ENCODE measurements at regions not wholly inside any gene's neighbourhood (a gene's known extent, or its start where the extent isn't known, plus 50 kb on each side); places are given as distances from the start of the nearest gene placed in this dataset.

- Histone ChIP-seq H3K4me3 (no peak overlapping the region), H3K9me3 (no peaks in the 10 kb centered on the region), H3K27ac (no peak overlapping the region), H3K36me3 (no peaks in the 10 kb centered on the region), H3K27me3 (replicated peaks; ENCODE audit: insufficient read depth) (no peaks in the 10 kb centered on the region), H3K4me1 (replicated peaks) (no peaks in the 10 kb centered on the region)
- DNase-seq (ENCODE audit: low spot score) = no peak
- 97% methylated on average over 1 of the region's 1 CpG for WGBS
- TF ChIP-seq POLR2A (IDR thresholded peaks at IDR 0.05) (no peak), CTCF (IDR thresholded peaks at IDR 0.05) (no peak), POLR2AphosphoS5 (IDR thresholded peaks at IDR 0.05) (no peak)
- intact Hi-C loops (cut with DNase I) = no loop called here
Observed at GRCh38 chr3:144033240-144033589, 61.6 kb downstream of the DIPK2A start.

- no peak for DNase-seq (ENCODE audit: low spot score)
- TF ChIP-seq POLR2AphosphoS5 (IDR thresholded peaks at IDR 0.05) = no peak
- TF ChIP-seq POLR2A (IDR thresholded peaks at IDR 0.05) = no peak
- no peak for TF ChIP-seq CTCF (IDR thresholded peaks at IDR 0.05)
- Histone ChIP-seq H3K9me3 (no peaks in the 10 kb centered on the region), H3K27ac (no peak overlapping the region), H3K27me3 (replicated peaks; ENCODE audit: insufficient read depth) (no peaks in the 10 kb centered on the region), H3K36me3 (no peaks in the 10 kb centered on the region), H3K4me3 (no peak overlapping the region), H3K4me1 (replicated peaks) (no peaks in the 10 kb centered on the region)
- 76% methylated on average over 1 of the region's 1 CpG for WGBS
- intact Hi-C loops (cut with DNase I) = no loop called here
Observed at GRCh38 chr3:144033863-144034262, 62.2 kb downstream of the DIPK2A start.

GRCh38 chr3:144034715-144035290, 63.2 kb downstream of the DIPK2A start:
- 100% methylated on average over 2 of the region's 2 CpGs for WGBS
- Histone ChIP-seq H3K27ac (no peak overlapping the region), H3K36me3 (no peaks in the 10 kb centered on the region), H3K4me3 (no peak overlapping the region), H3K27me3 (replicated peaks; ENCODE audit: insufficient read depth) (no peaks in the 10 kb centered on the region), H3K4me1 (replicated peaks) (no peaks in the 10 kb centered on the region), H3K9me3 (no peaks in the 10 kb centered on the region)
- TF ChIP-seq POLR2AphosphoS5 (IDR thresholded peaks at IDR 0.05) (no peak), POLR2A (IDR thresholded peaks at IDR 0.05) (no peak)
- intact Hi-C loops (cut with DNase I) = no loop called here
- no peak for DNase-seq (ENCODE audit: low spot score)

- Histone ChIP-seq H3K9me3 (no peaks in the 10 kb centered on the region), H3K36me3 (no peaks in the 10 kb centered on the region), H3K4me1 (replicated peaks) (no peaks in the 10 kb centered on the region), H3K27ac (no peak overlapping the region), H3K27me3 (replicated peaks; ENCODE audit: insufficient read depth) (no peaks in the 10 kb centered on the region), H3K4me3 (no peak overlapping the region)
- intact Hi-C loops (cut with DNase I) = no loop called here
- 93% methylated on average over 1 of the region's 1 CpG for WGBS
- no peak for DNase-seq (ENCODE audit: low spot score)
- TF ChIP-seq POLR2AphosphoS5 (IDR thresholded peaks at IDR 0.05) (no peak), CTCF (IDR thresholded peaks at IDR 0.05) (no peak), POLR2A (IDR thresholded peaks at IDR 0.05) (no peak)
Observed at GRCh38 chr3:144036498-144036897, 64.9 kb downstream of the DIPK2A start.

- no peaks in the 10 kb centered on the region for H3K9me3 ChIP-seq
- no peak for DNase-seq (ENCODE audit: low spot score)
- intact Hi-C loops (cut with DNase I) = no loop called here
Observed at GRCh38 chr3:144039661-144040060, 68.0 kb downstream of the DIPK2A start.

More at GRCh38 chr3:144039661-144040060, 68.0 kb downstream of the DIPK2A start:
- TF ChIP-seq POLR2A (IDR thresholded peaks at IDR 0.05) (no peak), CTCF (IDR thresholded peaks at IDR 0.05) (no peak), POLR2AphosphoS5 (IDR thresholded peaks at IDR 0.05) (no peak)
- no peaks in the 10 kb centered on the region for H3K36me3 ChIP-seq
- H3K4me3 ChIP-seq = no peak overlapping the region
- no peak overlapping the region for H3K27ac ChIP-seq
- no peaks in the 10 kb centered on the region for H3K4me1 ChIP-seq (replicated peaks)
- H3K27me3 ChIP-seq (replicated peaks; ENCODE audit: insufficient read depth) = no peaks in the 10 kb centered on the region
